Keratinocyte (primary cell): ENCODE measurements at regions not wholly inside any gene's neighbourhood (a gene's known extent, or its start where the extent isn't known, plus 50 kb on each side); places are given as distances from the start of the nearest gene placed in this dataset.

ENCODE experiments used
- DNase-seq: peaks from one replicate; pipeline ENCODE4 v3.0.0-alpha.2; 2011; ENCODE audit warnings: low read depth, missing footprints, low spot score
- FAIRE-seq: peaks from 2 replicates; lab custom pipeline; 2011; peaks lifted over from hg19 to GRCh38; lab: Jason Lieb, UNC
- H2AFZ ChIP-seq: 2 replicates; pipeline ENCODE4 v1.6.0; 2012; ENCODE audit warnings: low read length, control low read depth, inconsistent platforms; ENCODE audit not compliant: control insufficient read depth
- H3K27ac ChIP-seq: 2 replicates; pipeline ENCODE4 v1.5.1; 2011; ENCODE audit warnings: low read length; ENCODE audit not compliant: control insufficient read depth, insufficient read depth
- H3K27me3 ChIP-seq: 3 replicates; pipeline ENCODE4 v1.6.0; 2011; ENCODE audit warnings: low read length; ENCODE audit not compliant: control insufficient read depth, insufficient read depth; ENCODE audit errors: extremely low read depth
- H3K36me3 ChIP-seq, 2 experiments: 2 replicates in 1 of 2; 3 replicates in 1 of 2; pipeline ENCODE4 v1.5.1; 2011; ENCODE audit warnings: low read length in 2 of 2, mild to moderate bottlenecking in 1 of 2; ENCODE audit not compliant: control insufficient read depth in 2 of 2, insufficient read depth in 2 of 2; ENCODE audit errors: extremely low read depth in 1 of 2
- H3K4me1 ChIP-seq: 3 replicates; pipeline ENCODE4 v1.5.1; 2011; ENCODE audit warnings: low read length; ENCODE audit not compliant: control insufficient read depth, insufficient read depth; ENCODE audit errors: extremely low read depth
- H3K4me2 ChIP-seq: 3 replicates; pipeline ENCODE4 v1.6.0; 2011; ENCODE audit warnings: low read depth, low read length; ENCODE audit not compliant: control insufficient read depth, insufficient read depth; ENCODE audit errors: extremely low read depth
- H3K4me3 ChIP-seq, 3 experiments: fragments of 200-600 bp in 1 of 3; sonication (generic) in 1 of 3; 2 replicates in 2 of 3; 3 replicates in 1 of 3; pipeline ENCODE4 v1.5.1; 2011 to 2016; ENCODE audit warnings: low read length in 3 of 3, mild to moderate bottlenecking in 3 of 3, control low read depth in 2 of 3, inconsistent platforms in 1 of 3, low read depth in 1 of 3, mixed read lengths in 1 of 3, mixed run types in 1 of 3, moderate library complexity in 1 of 3; ENCODE audit not compliant: control insufficient read depth in 2 of 3, insufficient read depth in 2 of 3; ENCODE audit errors: extremely low read depth in 1 of 3
- H3K79me2 ChIP-seq: 2 replicates; pipeline ENCODE4 v1.6.0; 2012; ENCODE audit warnings: low read length; ENCODE audit not compliant: control insufficient read depth, insufficient read depth
- H3K9ac ChIP-seq: 3 replicates; pipeline ENCODE4 v1.6.0; 2011; ENCODE audit warnings: low read length; ENCODE audit not compliant: control insufficient read depth, insufficient read depth; ENCODE audit errors: extremely low read depth
- H3K9me1 ChIP-seq: 3 replicates; pipeline ENCODE4 v1.6.0; 2011; ENCODE audit warnings: low read length; ENCODE audit not compliant: control insufficient read depth, insufficient read depth; ENCODE audit errors: extremely low read depth
- H3K9me3 ChIP-seq: 2 replicates; pipeline ENCODE4 v1.5.1; 2012; ENCODE audit warnings: low read depth, low read length; ENCODE audit not compliant: control insufficient read depth
- H4K20me1 ChIP-seq: 3 replicates; pipeline ENCODE4 v1.6.0; 2011; ENCODE audit warnings: low read length; ENCODE audit not compliant: control insufficient read depth, insufficient read depth; ENCODE audit errors: extremely low read depth
- CTCF ChIP-seq, 3 experiments: IDR thresholded peaks in 1 of 3; conservative IDR thresholded peaks in 1 of 3; optimal IDR thresholded peaks in 1 of 3; 2 replicates in 2 of 3; 3 replicates in 1 of 3; pipeline versions ENCODE3 to v1.5.1; 2011; ENCODE audit warnings: low read length in 3 of 3, mild to moderate bottlenecking in 3 of 3, moderate library complexity in 2 of 3, control low read depth in 1 of 3, inconsistent platforms in 1 of 3; ENCODE audit not compliant: insufficient read depth in 2 of 3; ENCODE audit errors: extremely low read depth in 1 of 3
- EZH2 ChIP-seq: IDR thresholded peaks from one replicate; pipeline ENCODE4 v1.6.1; 2012; ENCODE audit warnings: inconsistent platforms, mild to moderate bottlenecking, low read length, moderate library complexity
- dilution Hi-C: fragments of 300-500 bp; cut with MboI; formaldehyde crosslinking; loops from one replicate; pipeline ENCODE4 v1.7.0; 2020; ENCODE audit warnings: low sequenced_read_pairs; ENCODE audit not compliant: extremely low pct_ligation_motif_present

- Histone ChIP-seq H3K9ac (no peak overlapping the region), H4K20me1 (no peaks in the 10 kb centered on the region), H3K27me3 (no peaks in the 10 kb centered on the region), H3K9me1 (no peaks in the 10 kb centered on the region), H3K79me2 (no peaks in the 10 kb centered on the region), H3K36me3 (no peaks in the 10 kb centered on the region), H3K4me1 (no peaks in the 10 kb centered on the region), H3K4me3 (no peak overlapping the region), H3K4me2 (no peak overlapping the region), H3K27ac (no peak overlapping the region), H2AFZ (no peak overlapping the region), H3K9me3 (no peaks in the 10 kb centered on the region)
- TF ChIP-seq EZH2 (no peak), CTCF (optimal IDR thresholded peaks at IDR 0.05 in 1 of 3, IDR thresholded peaks at IDR 0.05 in 1 of 3, conservative IDR thresholded peaks at IDR 0.05 in 1 of 3; ENCODE audit: extremely low read depth in 1 of 3, insufficient read depth in 2 of 3, low read length in 3 of 3) (no peak)
- FAIRE-seq (no peak), DNase-seq (no peak)
- dilution Hi-C loops: no loop called here
These were observed 77.2 kb upstream of the ABCA12 start for GRCh38 chr2:215215637-215216036.

GRCh38 chr2:215210082-215210481 lies 71.7 kb upstream of the ABCA12 start:
- no peaks in the 10 kb centered on the region for H3K4me1 ChIP-seq
- H3K27ac ChIP-seq: no peak overlapping the region
- no peak overlapping the region for H3K9ac ChIP-seq
- TF ChIP-seq EZH2 (no peak), CTCF (optimal IDR thresholded peaks at IDR 0.05 in 1 of 3, IDR thresholded peaks at IDR 0.05 in 1 of 3, conservative IDR thresholded peaks at IDR 0.05 in 1 of 3; ENCODE audit: extremely low read depth in 1 of 3, insufficient read depth in 2 of 3, low read length in 3 of 3) (no peak)
- no peak overlapping the region for H3K4me3 ChIP-seq
- dilution Hi-C loops: no loop called here
- no peaks in the 10 kb centered on the region for H3K9me3 ChIP-seq
- DNase-seq (no peak), FAIRE-seq (no peak)
- H4K20me1 ChIP-seq: no peaks in the 10 kb centered on the region
- no peaks in the 10 kb centered on the region for H3K27me3 ChIP-seq
- no peak overlapping the region for H2AFZ ChIP-seq
- H3K4me2 ChIP-seq: no peak overlapping the region
- H3K36me3 ChIP-seq: no peaks in the 10 kb centered on the region
- no peaks in the 10 kb centered on the region for H3K9me1 ChIP-seq
- no peaks in the 10 kb centered on the region for H3K79me2 ChIP-seq
